Skeletal muscle tissue (tissue), 3 donors: ENCODE measurements at regions not wholly inside any gene's neighbourhood (a gene's known extent, or its start where the extent isn't known, plus 50 kb on each side); places are given as distances from the start of the nearest gene placed in this dataset.

ENCODE experiments used
- H3K27ac ChIP-seq: one replicate; pipeline ENCODE4 v1.7.0; 2013; ENCODE audit warnings: mild to moderate bottlenecking, low read depth, low read length, inconsistent platforms
- H3K27me3 ChIP-seq, 3 donors: one replicate each; pipeline ENCODE4 v1.7.0; 2013; ENCODE audit warnings: low read length in 3 of 3; ENCODE audit not compliant: control insufficient read depth in 3 of 3, insufficient read depth in 3 of 3
- H3K36me3 ChIP-seq, 3 donors: one replicate each; pipeline ENCODE4 v1.7.0; 2013; ENCODE audit warnings: low read length in 3 of 3; ENCODE audit not compliant: control insufficient read depth in 3 of 3, insufficient read depth in 3 of 3
- H3K4me1 ChIP-seq, 3 donors: one replicate each; pipeline ENCODE4 v1.7.0; 2013; ENCODE audit warnings: low read length in 3 of 3, mild to moderate bottlenecking in 3 of 3; ENCODE audit not compliant: control insufficient read depth in 3 of 3, insufficient read depth in 3 of 3
- H3K4me3 ChIP-seq, 3 donors: one replicate each; pipeline ENCODE4 v1.7.0; 2013; ENCODE audit warnings: low read length in 3 of 3
- H3K9ac ChIP-seq, 3 donors: one replicate each; pipeline ENCODE4 v1.7.0; 2013; ENCODE audit warnings: low read length in 3 of 3, mild to moderate bottlenecking in 3 of 3, moderate library complexity in 2 of 3, low read depth in 1 of 3
- H3K9me3 ChIP-seq, 3 donors: one replicate each; pipeline ENCODE4 v1.7.0; 2013; ENCODE audit warnings: low read length in 3 of 3; ENCODE audit not compliant: control insufficient read depth in 3 of 3
- donor health status: Osteomylitis.

GRCh38 chr2:187233811-187234210 is 214.2 kb downstream of the CALCRL start:
- Histone ChIP-seq H3K27me3 (no peaks in the 10 kb centered on the region), H3K36me3 (no peaks in the 10 kb centered on the region), H3K27ac (no peak overlapping the region)

GRCh38 chr2:187232749-187233148 is 215.3 kb downstream of the CALCRL start:
- H3K4me1 ChIP-seq, result no peaks in the 10 kb centered on the region
- no peaks in the 10 kb centered on the region for H3K27me3 ChIP-seq
- no peaks in the 10 kb centered on the region for H3K9me3 ChIP-seq
- H3K36me3 ChIP-seq, result no peaks in the 10 kb centered on the region
- no peak overlapping the region for H3K4me3 ChIP-seq
- H3K9ac ChIP-seq, result no peak overlapping the region
- no peak overlapping the region for H3K27ac ChIP-seq

More at GRCh38 chr2:187233811-187234210, 214.2 kb downstream of the CALCRL start:
- Histone ChIP-seq H3K9me3 (no peaks in the 10 kb centered on the region), H3K9ac (no peak overlapping the region), H3K4me1 (no peaks in the 10 kb centered on the region), H3K4me3 (no peak overlapping the region)

- Histone ChIP-seq H3K9me3 (no peaks in the 10 kb centered on the region), H3K4me1 (no peaks in the 10 kb centered on the region), H3K27ac (no peak overlapping the region), H3K9ac (no peak overlapping the region), H3K36me3 (no peaks in the 10 kb centered on the region), H3K4me3 (no peak overlapping the region), H3K27me3 (no peaks in the 10 kb centered on the region)
Measured at GRCh38 chr2:187230088-187230487, 218.0 kb downstream of the CALCRL start.

GRCh38 chr2:187228986-187229385 is 219.1 kb downstream of the CALCRL start:
- Histone ChIP-seq H3K4me3 (no peak overlapping the region), H3K9me3 (no peaks in the 10 kb centered on the region), H3K9ac (no peak overlapping the region), H3K27me3 (no peaks in the 10 kb centered on the region), H3K36me3 (no peaks in the 10 kb centered on the region), H3K27ac (no peak overlapping the region), H3K4me1 (no peaks in the 10 kb centered on the region)

- H3K4me1 ChIP-seq, result no peaks in the 10 kb centered on the region
- H3K9me3 ChIP-seq, result no peaks in the 10 kb centered on the region
- no peak overlapping the region for H3K9ac ChIP-seq
- H3K27ac ChIP-seq, result no peak overlapping the region
- no peaks in the 10 kb centered on the region for H3K36me3 ChIP-seq
- no peaks in the 10 kb centered on the region for H3K27me3 ChIP-seq
- H3K4me3 ChIP-seq, result no peak overlapping the region
Measured at GRCh38 chr2:187224989-187225388, 223.1 kb downstream of the CALCRL start.

- H3K9me3 ChIP-seq, result no peaks in the 10 kb centered on the region
Measured at GRCh38 chr2:187220071-187220470, 228.0 kb downstream of the CALCRL start.

GRCh38 chr2:187215532-187216240 is 232.4 kb downstream of the CALCRL start:
- no peaks in the 10 kb centered on the region for H3K27me3 ChIP-seq
- H3K9me3 ChIP-seq, result peaks cover 0 to 4% (median 0%) of the 10 kb centered on the region in 3 donors
- no peaks in the 10 kb centered on the region for H3K4me1 ChIP-seq
- no peak overlapping the region for H3K4me3 ChIP-seq
- H3K9ac ChIP-seq, result no peak overlapping the region
- H3K27ac ChIP-seq, result no peak overlapping the region
- H3K36me3 ChIP-seq, result no peaks in the 10 kb centered on the region

More at GRCh38 chr2:187220071-187220470, 228.0 kb downstream of the CALCRL start:
- H3K27ac ChIP-seq, result no peak overlapping the region
- H3K4me3 ChIP-seq, result no peak overlapping the region
- no peak overlapping the region for H3K9ac ChIP-seq
- no peaks in the 10 kb centered on the region for H3K4me1 ChIP-seq
- H3K27me3 ChIP-seq, result no peaks in the 10 kb centered on the region
- H3K36me3 ChIP-seq, result no peaks in the 10 kb centered on the region

- no peak overlapping the region for H3K9ac ChIP-seq
- peaks cover 0 to 4% (median 0%) of the 10 kb centered on the region in 3 donors for H3K9me3 ChIP-seq
- no peaks in the 10 kb centered on the region for H3K27me3 ChIP-seq
- H3K27ac ChIP-seq, result no peak overlapping the region
- no peaks in the 10 kb centered on the region for H3K4me1 ChIP-seq
- no peak overlapping the region for H3K4me3 ChIP-seq
- no peaks in the 10 kb centered on the region for H3K36me3 ChIP-seq
Measured at GRCh38 chr2:187214306-187214705, 233.7 kb downstream of the CALCRL start.

GRCh38 chr2:187213798-187214197 is 234.3 kb downstream of the CALCRL start:
- H3K9me3 ChIP-seq, result peaks cover 0 to 4% (median 0%) of the 10 kb centered on the region in 3 donors
- no peaks in the 10 kb centered on the region for H3K27me3 ChIP-seq
- H3K36me3 ChIP-seq, result no peaks in the 10 kb centered on the region
- H3K9ac ChIP-seq, result no peak overlapping the region
- H3K27ac ChIP-seq, result no peak overlapping the region
- no peak overlapping the region for H3K4me3 ChIP-seq
- no peaks in the 10 kb centered on the region for H3K4me1 ChIP-seq

- H3K4me3 ChIP-seq, result no peak overlapping the region
- no peak overlapping the region for H3K27ac ChIP-seq
- H3K9me3 ChIP-seq, result peaks cover 0 to 4% (median 3%) of the 10 kb centered on the region in 3 donors
- H3K27me3 ChIP-seq, result no peaks in the 10 kb centered on the region
- H3K36me3 ChIP-seq, result no peaks in the 10 kb centered on the region
- no peak overlapping the region for H3K9ac ChIP-seq
- no peaks in the 10 kb centered on the region for H3K4me1 ChIP-seq
Measured at GRCh38 chr2:187210726-187211125, 237.3 kb downstream of the CALCRL start.
